Effector memory CD8-positive, alpha-beta T cell (primary cell): ENCODE measurements at regions not wholly inside any gene's neighbourhood (a gene's known extent, or its start where the extent isn't known, plus 50 kb on each side); places are given as distances from the start of the nearest gene placed in this dataset.

ENCODE experiments used
- ATAC-seq: fragments of 150-1000 bp; cut with Tn5 transposase; replicated peaks from 2 replicates; pipeline ENCODE4 v1.10.0; 2021; ENCODE audit warnings: mild to moderate bottlenecking, moderate library complexity
- DNase-seq, 3 experiments: peaks; one replicate each; pipeline ENCODE4 v3.0.0; 2021
- H3K27ac Mint-ChIP-seq, 2 donors: one replicate each; pipeline ENCODE4 v1.8.0; 2022; ENCODE audit warnings: mild to moderate bottlenecking in 2 of 2, mixed read lengths in 2 of 2, moderate library complexity in 2 of 2
- H3K27me3 Mint-ChIP-seq, 2 donors: one replicate each; pipeline ENCODE4 v1.8.0; 2022; ENCODE audit warnings: mixed read lengths in 2 of 2
- H3K36me3 Mint-ChIP-seq: one replicate; pipeline ENCODE4 v1.8.0; 2022; ENCODE audit warnings: mild to moderate bottlenecking, moderate library complexity, mixed read lengths; ENCODE audit not compliant: insufficient read depth
- H3K4me1 Mint-ChIP-seq, 2 donors: one replicate each; pipeline ENCODE4 v1.8.0; 2022; ENCODE audit warnings: low read depth in 2 of 2, mixed read lengths in 2 of 2
- H3K4me3 Mint-ChIP-seq, 2 donors: one replicate each; pipeline ENCODE4 v1.8.0; 2022; ENCODE audit warnings: mild to moderate bottlenecking in 2 of 2, mixed read lengths in 2 of 2, moderate library complexity in 2 of 2
- H3K9me3 Mint-ChIP-seq, 2 donors: one replicate each; pipeline ENCODE4 v1.8.0; 2022; ENCODE audit warnings: mixed read lengths in 2 of 2

DNA sequence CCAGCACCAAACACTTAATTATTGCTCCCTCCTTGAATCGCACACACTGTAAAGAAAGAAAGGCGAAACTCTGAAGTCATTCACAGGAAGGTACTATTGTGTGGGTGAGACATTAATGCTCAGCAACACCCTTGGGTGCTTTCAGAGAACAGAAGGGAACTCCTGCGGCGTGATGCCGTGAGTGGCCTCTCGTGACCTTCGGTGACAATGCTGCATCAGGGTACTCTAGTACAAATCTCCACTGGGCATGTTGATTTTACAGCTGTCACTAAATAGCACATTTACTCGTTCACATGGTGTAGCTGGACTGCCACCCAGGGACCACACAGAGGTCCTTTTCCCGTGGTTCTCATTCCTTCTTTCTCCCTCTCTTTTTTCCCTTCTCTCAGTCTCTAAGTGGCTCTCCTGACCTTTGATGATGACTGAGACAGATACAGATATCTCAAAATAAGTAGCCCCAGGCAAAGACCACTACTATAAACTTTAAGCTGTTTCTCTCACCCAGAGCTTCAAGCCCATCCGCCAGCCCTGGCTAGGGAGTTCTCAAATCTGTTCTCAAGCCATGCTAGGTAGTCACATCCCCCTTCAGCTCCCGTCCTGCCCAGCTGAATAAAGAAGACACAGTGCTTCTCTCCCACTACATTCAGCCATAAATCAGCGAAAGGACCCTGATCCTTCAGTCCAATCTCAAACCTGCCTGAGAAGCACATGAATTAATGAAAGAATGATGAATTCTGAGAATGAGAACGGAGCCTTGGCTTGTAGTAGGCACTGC, 223.4 kb upstream of the FMN2 start:
- Mint-ChIP-seq H3K4me1 (peaks cover 0 to 6% of the 10 kb centered on the region in 2 donors), H3K36me3 (no peaks in the 10 kb centered on the region), H3K27ac (no peak overlapping the region), H3K27me3 (no peaks in the 10 kb centered on the region), H3K4me3 (no peak overlapping the region), H3K9me3 (no peaks in the 10 kb centered on the region)
- DNase-seq, result no peak
- ATAC-seq, result no peak

DNA sequence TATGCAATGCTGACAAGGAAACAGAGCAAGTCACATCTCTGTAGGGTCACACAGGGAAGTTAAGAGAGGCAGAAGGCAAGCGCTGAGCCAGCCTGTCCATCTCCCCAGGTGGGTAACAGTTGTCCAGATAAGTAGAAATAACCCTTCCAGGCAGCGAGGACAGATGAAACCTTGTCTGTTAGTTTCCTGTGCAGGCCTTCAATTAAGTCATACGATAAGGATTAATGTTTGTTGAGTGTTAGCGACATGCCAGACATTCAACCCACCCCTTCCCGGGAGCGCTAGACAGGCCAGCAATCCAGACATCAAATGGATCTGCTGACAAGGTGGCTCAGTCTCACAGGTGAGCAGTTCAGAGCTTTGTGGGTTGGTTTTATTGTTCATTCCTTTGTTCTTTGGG, 221.5 kb upstream of the FMN2 start:
- ATAC-seq, result no peak
- Mint-ChIP-seq H3K27me3 (no peaks in the 10 kb centered on the region), H3K4me3 (no peak overlapping the region), H3K27ac (no peak overlapping the region), H3K9me3 (no peaks in the 10 kb centered on the region), H3K36me3 (no peaks in the 10 kb centered on the region), H3K4me1 (peaks cover 0 to 6% of the 10 kb centered on the region in 2 donors)
- DNase-seq, result no peak

DNA sequence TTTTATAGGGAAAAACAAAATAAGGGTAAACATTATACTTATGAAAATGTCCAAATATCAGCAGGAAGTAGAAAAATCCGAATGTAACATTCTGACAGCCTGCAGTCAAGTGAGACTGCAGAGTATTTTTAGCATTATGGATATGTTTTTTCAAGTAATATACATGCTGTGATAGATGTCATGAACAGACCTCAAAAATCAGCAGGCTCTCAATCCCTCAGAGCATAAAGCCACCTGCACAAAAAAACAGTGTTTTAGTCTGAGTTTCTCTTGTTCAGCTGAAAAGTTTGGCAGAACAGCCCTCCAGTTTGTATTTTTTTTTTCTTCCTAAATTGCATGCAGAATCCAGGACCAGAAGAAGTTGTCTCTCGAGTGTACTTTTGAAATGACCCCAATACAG, 219.1 kb upstream of the FMN2 start:
- no peak overlapping the region for H3K4me3 Mint-ChIP-seq

DNA sequence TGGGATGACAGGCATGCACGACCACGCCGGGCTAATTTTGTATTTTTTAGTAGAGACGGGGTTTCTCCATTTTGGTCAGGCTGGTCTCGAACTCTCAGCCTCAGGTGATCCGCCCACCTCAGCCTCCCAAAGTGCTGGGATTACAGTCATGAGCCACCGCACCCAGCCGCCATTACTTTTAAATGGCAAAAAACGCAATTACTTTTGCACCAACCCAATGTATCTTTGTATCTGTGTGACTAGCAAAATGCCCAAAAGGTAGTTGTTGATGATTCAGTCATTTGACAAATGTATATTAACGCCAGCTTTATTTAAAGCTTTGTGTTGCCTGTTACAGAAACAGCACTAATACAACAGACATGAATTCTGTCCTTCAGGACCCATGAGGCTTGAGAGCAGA, 216.9 kb upstream of the FMN2 start:
- DNase-seq (no peak), ATAC-seq (no peak)
- Mint-ChIP-seq H3K27ac (no peak overlapping the region), H3K36me3 (no peaks in the 10 kb centered on the region), H3K27me3 (no peaks in the 10 kb centered on the region), H3K9me3 (no peaks in the 10 kb centered on the region), H3K4me1 (no peaks in the 10 kb centered on the region), H3K4me3 (no peak overlapping the region)

More for the DNA sequence above, 219.1 kb upstream of the FMN2 start:
- ATAC-seq (no peak), DNase-seq (no peak)
- Mint-ChIP-seq H3K27ac (no peak overlapping the region), H3K27me3 (no peaks in the 10 kb centered on the region), H3K4me1 (peaks cover 0 to 6% of the 10 kb centered on the region in 2 donors), H3K9me3 (no peaks in the 10 kb centered on the region), H3K36me3 (no peaks in the 10 kb centered on the region)

DNA sequence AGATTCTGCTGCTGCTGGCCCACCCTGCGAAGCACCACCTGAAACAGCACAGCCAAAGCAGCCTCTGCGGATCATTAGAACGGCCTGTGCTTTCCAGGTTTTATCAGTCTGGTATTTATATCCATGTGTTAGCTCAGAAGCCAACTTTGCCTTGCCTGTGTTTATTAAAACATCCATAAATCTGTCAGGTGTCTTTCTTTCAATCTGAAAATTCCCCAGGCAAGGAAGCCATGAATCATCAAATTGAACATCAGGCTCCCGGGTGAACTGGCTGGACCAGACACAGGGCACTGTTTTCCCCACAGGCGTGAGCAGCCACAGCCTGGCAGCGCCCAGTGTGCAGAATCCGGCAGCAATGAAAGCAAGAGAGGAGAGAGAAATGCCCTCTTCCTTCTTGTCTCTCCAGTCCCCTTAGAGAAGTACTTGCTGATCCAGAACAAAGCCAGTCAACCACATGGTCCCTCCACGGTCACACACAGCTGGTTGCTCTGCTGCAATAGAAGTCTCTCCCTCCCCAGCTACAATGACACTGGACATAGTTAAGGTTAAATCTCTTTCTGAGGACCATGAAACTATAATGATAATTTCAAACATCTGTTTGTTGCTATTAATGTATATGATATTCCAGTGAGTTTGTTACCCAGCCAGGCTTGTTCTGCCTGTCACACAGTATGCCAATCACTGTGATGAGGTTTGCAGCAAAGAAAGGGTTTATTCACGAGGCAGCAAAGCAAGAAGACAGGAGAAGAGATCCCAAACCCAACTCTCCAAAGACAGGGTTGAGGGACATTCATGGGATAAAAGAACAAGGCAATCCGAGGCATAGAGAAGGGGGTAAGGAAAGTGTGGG, 212.1 kb upstream of the FMN2 start:
- no peak overlapping the region for H3K27ac Mint-ChIP-seq
- no peak for ATAC-seq
- DNase-seq, result no peak
- no peaks in the 10 kb centered on the region for H3K36me3 Mint-ChIP-seq
- H3K4me3 Mint-ChIP-seq, result no peak overlapping the region
- H3K9me3 Mint-ChIP-seq, result no peaks in the 10 kb centered on the region
- H3K27me3 Mint-ChIP-seq, result no peaks in the 10 kb centered on the region
- no peaks in the 10 kb centered on the region for H3K4me1 Mint-ChIP-seq

DNA sequence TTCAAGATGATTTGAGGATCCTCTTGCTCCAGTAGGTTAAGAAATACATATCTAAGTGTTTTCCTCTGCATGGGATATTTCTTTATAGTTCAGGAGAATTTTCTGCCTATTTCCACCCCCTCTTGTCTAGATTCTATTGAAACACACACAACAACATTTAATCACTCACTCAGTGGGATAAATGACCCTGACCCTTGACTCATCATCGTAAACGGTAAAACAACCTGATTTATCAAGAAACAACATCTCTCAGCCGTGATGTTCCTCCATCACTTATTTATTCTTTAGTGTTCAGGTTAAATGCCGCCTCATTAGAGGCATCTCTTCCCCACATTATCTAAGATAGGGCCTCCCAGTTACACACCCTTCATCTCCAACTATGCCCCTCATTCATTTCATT, 208.7 kb upstream of the FMN2 start:
- ATAC-seq (no peak), DNase-seq (no peak)
- Mint-ChIP-seq H3K36me3 (no peaks in the 10 kb centered on the region), H3K27ac (no peak overlapping the region), H3K27me3 (no peaks in the 10 kb centered on the region), H3K9me3 (no peaks in the 10 kb centered on the region), H3K4me1 (no peaks in the 10 kb centered on the region), H3K4me3 (no peak overlapping the region)

DNA sequence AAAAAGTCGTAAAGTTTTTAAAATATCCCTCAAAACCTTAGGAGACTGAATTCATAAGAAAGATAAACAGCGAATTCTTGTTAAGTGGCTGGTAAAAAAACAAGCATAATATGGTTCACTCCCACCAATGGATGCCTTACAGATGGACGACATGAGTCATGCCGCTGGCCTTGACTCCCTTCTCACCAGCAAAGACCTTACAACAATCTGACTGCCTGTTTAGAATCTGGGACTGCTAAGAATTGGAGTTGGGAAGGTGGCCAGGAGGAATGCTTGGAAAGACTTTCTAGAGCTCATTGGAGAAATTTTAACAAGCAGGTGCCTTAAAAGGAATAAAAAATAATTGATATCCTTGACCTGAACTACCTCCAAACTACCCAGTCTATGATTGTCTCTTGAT, 206.9 kb upstream of the FMN2 start:
- no peaks in the 10 kb centered on the region for H3K27me3 Mint-ChIP-seq
- H3K9me3 Mint-ChIP-seq, result no peaks in the 10 kb centered on the region
- H3K36me3 Mint-ChIP-seq, result no peaks in the 10 kb centered on the region
- ATAC-seq, result no peak
- no peak overlapping the region for H3K4me3 Mint-ChIP-seq
- H3K27ac Mint-ChIP-seq, result no peak overlapping the region
- no peaks in the 10 kb centered on the region for H3K4me1 Mint-ChIP-seq
- no peak for DNase-seq

DNA sequence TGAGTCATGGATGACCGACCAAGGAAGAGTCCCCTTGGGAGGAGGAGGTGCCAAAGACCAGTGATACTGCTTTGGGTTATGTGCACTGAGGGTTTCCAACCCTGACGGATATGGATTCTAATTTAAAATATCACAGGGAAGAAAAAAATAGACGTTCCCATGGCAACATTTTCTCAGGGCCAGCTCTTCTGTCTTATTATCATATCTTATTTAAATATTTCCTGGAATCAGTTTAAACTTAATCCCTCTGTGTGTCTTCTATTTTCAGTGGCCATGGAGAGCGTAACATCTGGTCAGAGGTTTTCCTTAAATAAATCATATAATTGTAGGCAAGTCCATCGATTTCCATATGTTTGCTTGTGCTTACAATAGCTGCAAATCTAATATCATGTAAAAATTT, 205.4 kb upstream of the FMN2 start:
- DNase-seq, result no peak
- H3K27ac Mint-ChIP-seq, result no peak overlapping the region
- no peaks in the 10 kb centered on the region for H3K4me1 Mint-ChIP-seq
- H3K4me3 Mint-ChIP-seq, result no peak overlapping the region
- H3K9me3 Mint-ChIP-seq, result no peaks in the 10 kb centered on the region
- H3K27me3 Mint-ChIP-seq, result no peaks in the 10 kb centered on the region
- ATAC-seq, result no peak
- H3K36me3 Mint-ChIP-seq, result no peaks in the 10 kb centered on the region

DNA sequence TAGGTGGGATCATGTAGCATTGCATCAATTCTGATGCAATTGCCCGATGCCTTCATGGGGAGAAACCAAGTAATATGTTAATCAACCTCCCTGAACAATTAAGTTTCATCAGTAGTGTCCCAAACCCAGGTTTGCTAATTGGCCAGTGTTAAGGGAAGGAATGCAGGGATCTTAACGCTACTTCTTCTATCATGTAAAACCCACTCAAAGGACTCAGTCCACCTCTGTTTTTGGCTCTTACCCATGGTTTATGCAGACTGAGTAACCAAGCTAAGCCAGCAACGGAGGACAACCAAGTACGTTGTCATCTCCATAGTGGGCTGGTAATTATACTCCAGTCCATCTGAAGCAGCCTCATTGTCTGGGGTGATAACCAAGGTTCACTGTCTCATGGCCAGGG, 203.0 kb upstream of the FMN2 start:
- no peak for DNase-seq
- Mint-ChIP-seq H3K9me3 (no peaks in the 10 kb centered on the region), H3K36me3 (no peaks in the 10 kb centered on the region), H3K4me3 (no peak overlapping the region), H3K27me3 (no peaks in the 10 kb centered on the region), H3K4me1 (no peaks in the 10 kb centered on the region), H3K27ac (no peak overlapping the region)
- ATAC-seq, result no peak

DNA sequence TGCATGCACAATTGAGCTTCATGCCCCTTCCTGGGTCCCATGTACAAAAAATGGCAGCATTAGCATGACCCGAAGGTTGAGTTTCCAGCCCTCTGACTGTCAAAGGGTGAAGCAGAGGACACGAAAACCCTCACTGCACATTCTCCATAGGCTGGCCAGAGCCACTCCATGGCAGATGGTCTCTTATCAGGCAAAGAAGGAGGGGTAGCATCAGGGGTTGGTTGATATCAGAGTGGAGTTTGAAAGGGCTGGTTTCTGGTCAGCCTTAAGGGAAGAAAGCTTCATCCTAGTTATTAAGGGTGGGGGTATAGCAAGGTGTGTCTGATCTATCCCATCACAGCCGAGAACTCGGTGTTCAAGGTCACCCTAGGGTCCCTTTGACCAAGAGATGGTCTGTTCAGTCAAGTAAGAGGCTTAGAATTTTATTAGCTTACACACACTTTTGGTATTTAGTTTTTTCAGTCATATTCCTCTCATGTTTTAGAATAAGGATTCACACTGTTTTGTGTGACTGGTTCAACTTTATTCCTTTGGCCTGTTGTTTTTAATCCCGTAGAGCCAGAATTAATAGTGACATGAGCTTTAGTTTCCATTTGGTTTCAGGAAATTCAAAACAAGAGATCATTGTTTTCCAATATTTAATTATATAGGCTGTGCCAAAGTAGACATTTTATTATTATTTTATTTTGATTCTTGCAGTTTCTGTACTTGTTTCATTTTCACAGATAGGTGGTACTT, 199.9 kb upstream of the FMN2 start:
- no peak for DNase-seq
- no peak overlapping the region for H3K27ac Mint-ChIP-seq
- ATAC-seq, result no peak
- H3K4me1 Mint-ChIP-seq, result no peaks in the 10 kb centered on the region
- peaks cover 7 to 18% of the 10 kb centered on the region in 2 donors for H3K27me3 Mint-ChIP-seq
- H3K9me3 Mint-ChIP-seq, result no peaks in the 10 kb centered on the region
- H3K4me3 Mint-ChIP-seq, result no peak overlapping the region
- H3K36me3 Mint-ChIP-seq, result no peaks in the 10 kb centered on the region

DNA sequence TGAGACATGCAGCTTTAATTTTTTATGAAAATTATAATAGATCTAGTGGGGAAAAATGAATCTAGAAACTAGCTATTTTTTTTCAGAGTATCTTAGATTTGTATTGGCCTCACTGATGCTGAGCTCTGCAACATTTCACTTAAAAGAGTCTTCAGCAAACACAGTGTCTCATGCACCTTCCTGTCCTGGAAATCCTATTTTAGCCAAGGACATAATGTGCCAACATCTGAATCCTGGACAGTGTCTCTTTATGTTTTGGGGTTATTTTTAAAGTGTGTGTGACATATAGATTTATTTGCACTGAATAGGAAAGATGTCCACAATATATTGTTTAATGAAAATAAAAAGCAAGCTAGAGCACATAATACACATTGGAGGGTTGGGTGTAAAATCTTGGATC, 199.1 kb upstream of the FMN2 start:
- Mint-ChIP-seq H3K27me3 (peaks cover 7 to 18% of the 10 kb centered on the region in 2 donors), H3K4me1 (no peaks in the 10 kb centered on the region), H3K4me3 (no peak overlapping the region), H3K27ac (no peak overlapping the region), H3K9me3 (no peaks in the 10 kb centered on the region), H3K36me3 (no peaks in the 10 kb centered on the region)
- no peak for DNase-seq
- no peak for ATAC-seq

DNA sequence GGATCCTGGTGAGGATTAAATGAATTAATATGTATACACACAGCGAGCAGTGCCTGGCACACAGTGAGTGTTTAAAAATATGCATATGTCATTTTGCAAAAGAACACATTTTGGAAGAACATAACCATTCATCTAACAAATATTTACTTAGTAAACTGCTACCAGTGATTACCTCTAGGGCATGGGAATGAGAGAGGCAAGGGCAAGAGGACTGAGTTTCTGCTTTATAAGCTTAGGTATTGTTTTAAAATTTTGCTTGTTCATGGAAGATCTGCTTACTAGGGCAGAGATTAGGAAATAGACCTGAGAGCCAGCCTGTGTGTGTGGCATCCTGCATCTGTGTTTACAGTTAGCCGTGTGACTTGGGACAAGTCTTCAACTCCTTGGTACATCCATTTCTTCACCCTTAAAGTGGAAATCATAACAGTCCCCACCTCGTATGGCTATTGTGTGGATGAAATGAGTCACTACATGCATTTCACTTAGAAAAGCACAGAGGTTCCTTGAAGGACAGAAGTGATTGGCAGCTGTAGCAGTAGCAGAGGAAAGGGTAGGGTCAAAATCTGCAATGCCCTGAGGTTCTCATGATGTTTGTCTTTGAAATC, 198.5 kb upstream of the FMN2 start:
- Mint-ChIP-seq H3K4me1 (no peaks in the 10 kb centered on the region), H3K36me3 (no peaks in the 10 kb centered on the region), H3K4me3 (no peak overlapping the region), H3K27me3 (peaks cover 7 to 18% of the 10 kb centered on the region in 2 donors), H3K27ac (no peak overlapping the region), H3K9me3 (no peaks in the 10 kb centered on the region)
- DNase-seq (no peak), ATAC-seq (no peak)

DNA sequence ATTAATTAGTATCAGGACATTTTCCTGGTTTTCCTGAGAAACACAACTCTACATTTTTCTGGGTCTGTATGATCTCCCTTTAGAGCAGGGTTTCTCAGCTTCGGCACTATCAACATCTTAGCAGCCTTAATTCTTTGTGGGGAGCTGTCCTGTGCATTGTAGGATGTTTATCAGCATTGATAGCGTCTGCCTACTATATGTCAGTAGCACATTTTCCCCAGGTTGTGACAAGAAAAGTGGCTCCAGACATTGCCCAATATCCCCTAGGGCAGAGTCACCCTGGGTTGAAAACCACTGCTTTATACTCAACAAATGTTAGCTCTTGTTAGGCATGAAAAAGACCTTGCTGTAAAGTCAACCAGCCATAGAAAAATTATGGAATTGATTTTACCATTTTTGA, 195.1 kb upstream of the FMN2 start:
- Mint-ChIP-seq H3K27ac (no peak overlapping the region), H3K4me1 (no peaks in the 10 kb centered on the region), H3K4me3 (no peak overlapping the region), H3K36me3 (no peaks in the 10 kb centered on the region), H3K9me3 (no peaks in the 10 kb centered on the region), H3K27me3 (peaks cover 7 to 18% of the 10 kb centered on the region in 2 donors)
- no peak for DNase-seq
- no peak for ATAC-seq
